Gastroesophageal sphincter (tissue), 3 donors: ENCODE measurements at regions not wholly inside any gene's neighbourhood (a gene's known extent, or its start where the extent isn't known, plus 50 kb on each side); places are given as distances from the start of the nearest gene placed in this dataset.

Experiments used
- CTCF ChIP-seq, 4 experiments: fragments of 200-600 bp in 2 of 4; fragments of 450-650 bp in 2 of 4; sonication (generic) in 1 of 4; IDR thresholded peaks; one replicate each; pipeline ENCODE4 v1.5.1; 2017 to 2019; ENCODE audit warnings: antibody characterized with exemption in 4 of 4, mild to moderate bottlenecking in 2 of 4, moderate library complexity in 2 of 4
- EP300 ChIP-seq: sonication (generic); formaldehyde crosslinking; IDR thresholded peaks from one replicate; pipeline ENCODE4 v1.6.1; 2017; ENCODE audit warnings: antibody characterized with exemption, mild to moderate bottlenecking
- POLR2A ChIP-seq, 2 donors: fragments of 450-650 bp; IDR thresholded peaks; one replicate each; pipeline ENCODE4 v1.6.1; 2017; ENCODE audit warnings: antibody characterized with exemption in 2 of 2, mild to moderate bottlenecking in 2 of 2, moderate library complexity in 1 of 2
- POLR2AphosphoS5 ChIP-seq: sonication (generic); formaldehyde crosslinking; IDR thresholded peaks from one replicate; pipeline ENCODE4 v1.6.1; 2017; ENCODE audit warnings: antibody characterized with exemption

GRCh38 chr10:64090865-64091264 is 569.7 kb downstream of the REEP3 start:
- TF ChIP-seq CTCF (IDR thresholded peaks at IDR 0.05) (no peak), POLR2A (IDR thresholded peaks at IDR 0.05) (no peak), POLR2AphosphoS5 (no peak), EP300 (no peak)
